Neutrophil (primary cell): ENCODE measurements at regions not wholly inside any gene's neighbourhood (a gene's known extent, or its start where the extent isn't known, plus 50 kb on each side); places are given as distances from the start of the nearest gene placed in this dataset.

Source experiments
- H3K27ac ChIP-seq: fragments of 200-600 bp; sonication (generic); 2 replicates; pipeline ENCODE4 v1.5.1; 2016; ENCODE audit warnings: mild to moderate bottlenecking, moderate library complexity
- H3K27me3 ChIP-seq: fragments of 200-600 bp; sonication (generic); 2 replicates; pipeline ENCODE4 v1.6.0; 2016; ENCODE audit warnings: mild to moderate bottlenecking
- H3K36me3 ChIP-seq: fragments of 200-600 bp; sonication (generic); 2 replicates; pipeline ENCODE4 v1.5.1; 2017
- H3K4me1 ChIP-seq, 2 experiments: fragments of 200-600 bp in 1 of 2; sonication (generic) in 1 of 2; 1 replicate in 1 of 2; 2 replicates in 1 of 2; pipeline versions ENCODE4 v1.5.1 to v1.6.1; 2013 to 2016; ENCODE audit warnings: low read depth in 1 of 2, low read length in 1 of 2, mild to moderate bottlenecking in 1 of 2, moderate library complexity in 1 of 2; ENCODE audit not compliant: control insufficient read depth in 1 of 2, insufficient read depth in 1 of 2
- H3K4me3 ChIP-seq, 2 experiments: fragments of 200-600 bp in 1 of 2; sonication (generic) in 1 of 2; 1 replicate in 1 of 2; 2 replicates in 1 of 2; pipeline ENCODE4 v1.5.1; 2013 to 2016; ENCODE audit warnings: low read depth in 1 of 2, low read length in 1 of 2, mild to moderate bottlenecking in 1 of 2, moderate library complexity in 1 of 2
- H3K9me3 ChIP-seq: fragments of 200-600 bp; sonication (generic); 2 replicates; pipeline ENCODE4 v1.5.1; 2016
- TF ChIP-seq, protein P1 (sequence below): fragments of 200-600 bp; sonication (generic); IDR thresholded peaks from 2 replicates; pipeline ENCODE4 v1.5.1; 2016; ENCODE audit warnings: antibody characterized with exemption

GRCh38 chr4:14100349-14100748 is 472.8 kb upstream of the BOD1L1 start:
- Histone ChIP-seq H3K4me1 (no peaks in the 10 kb centered on the region), H3K9me3 (no peaks in the 10 kb centered on the region), H3K4me3 (no peak overlapping the region), H3K27me3 (no peaks in the 10 kb centered on the region), H3K36me3 (no peaks in the 10 kb centered on the region), H3K27ac (no peak overlapping the region)
- TF ChIP-seq, protein P1, sequence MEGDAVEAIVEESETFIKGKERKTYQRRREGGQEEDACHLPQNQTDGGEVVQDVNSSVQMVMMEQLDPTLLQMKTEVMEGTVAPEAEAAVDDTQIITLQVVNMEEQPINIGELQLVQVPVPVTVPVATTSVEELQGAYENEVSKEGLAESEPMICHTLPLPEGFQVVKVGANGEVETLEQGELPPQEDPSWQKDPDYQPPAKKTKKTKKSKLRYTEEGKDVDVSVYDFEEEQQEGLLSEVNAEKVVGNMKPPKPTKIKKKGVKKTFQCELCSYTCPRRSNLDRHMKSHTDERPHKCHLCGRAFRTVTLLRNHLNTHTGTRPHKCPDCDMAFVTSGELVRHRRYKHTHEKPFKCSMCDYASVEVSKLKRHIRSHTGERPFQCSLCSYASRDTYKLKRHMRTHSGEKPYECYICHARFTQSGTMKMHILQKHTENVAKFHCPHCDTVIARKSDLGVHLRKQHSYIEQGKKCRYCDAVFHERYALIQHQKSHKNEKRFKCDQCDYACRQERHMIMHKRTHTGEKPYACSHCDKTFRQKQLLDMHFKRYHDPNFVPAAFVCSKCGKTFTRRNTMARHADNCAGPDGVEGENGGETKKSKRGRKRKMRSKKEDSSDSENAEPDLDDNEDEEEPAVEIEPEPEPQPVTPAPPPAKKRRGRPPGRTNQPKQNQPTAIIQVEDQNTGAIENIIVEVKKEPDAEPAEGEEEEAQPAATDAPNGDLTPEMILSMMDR: no peak

GRCh38 chr4:14110407-14110806 is 482.9 kb upstream of the BOD1L1 start:
- Histone ChIP-seq H3K4me3 (no peak overlapping the region), H3K27me3 (no peaks in the 10 kb centered on the region), H3K36me3 (no peaks in the 10 kb centered on the region), H3K27ac (no peak overlapping the region), H3K4me1 (no peaks in the 10 kb centered on the region), H3K9me3 (peaks cover 7% of the 10 kb centered on the region)
- TF ChIP-seq, protein P1: no peak

DNA sequence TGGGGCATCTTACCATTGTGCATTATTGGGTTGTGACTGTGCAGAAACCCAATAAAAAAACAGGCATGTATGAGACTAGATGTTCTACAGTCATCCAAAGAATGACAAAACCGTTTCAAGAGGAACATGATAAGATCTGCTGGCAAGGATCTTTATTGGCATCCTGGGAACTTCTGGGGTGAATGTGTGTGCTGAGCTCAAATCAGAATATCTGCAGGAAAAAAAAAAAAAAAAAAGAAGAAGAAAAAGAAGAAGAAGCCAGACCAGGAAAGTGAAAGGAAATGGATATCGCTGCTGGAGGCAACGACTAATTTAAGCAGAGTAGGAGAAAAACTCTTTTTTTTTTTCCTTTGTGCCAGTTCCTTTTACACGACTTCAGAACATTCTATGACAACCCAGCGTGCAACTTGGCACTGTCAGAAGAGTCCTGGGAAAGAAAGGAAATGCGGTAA is 484.2 kb upstream of the BOD1L1 start:
- H3K9me3 ChIP-seq: peaks cover 7% of the 10 kb centered on the region
- TF ChIP-seq, protein P1: no peak
- no peaks in the 10 kb centered on the region for H3K27me3 ChIP-seq
- H3K36me3 ChIP-seq: no peaks in the 10 kb centered on the region
- H3K27ac ChIP-seq: no peak overlapping the region
- no peaks in the 10 kb centered on the region for H3K4me1 ChIP-seq
- no peak overlapping the region for H3K4me3 ChIP-seq

- H3K27ac ChIP-seq: no peak overlapping the region
- H3K36me3 ChIP-seq: no peaks in the 10 kb centered on the region
- TF ChIP-seq, protein P1: no peak
- H3K27me3 ChIP-seq: no peaks in the 10 kb centered on the region
- H3K4me3 ChIP-seq: no peak overlapping the region
- H3K4me1 ChIP-seq: no peaks in the 10 kb centered on the region
- H3K9me3 ChIP-seq: no peaks in the 10 kb centered on the region
Measured at GRCh38 chr4:14115106-14115505, 487.6 kb upstream of the BOD1L1 start.

- Histone ChIP-seq H3K27me3 (no peaks in the 10 kb centered on the region), H3K27ac (no peak overlapping the region), H3K9me3 (no peaks in the 10 kb centered on the region), H3K4me3 (no peak overlapping the region), H3K36me3 (no peaks in the 10 kb centered on the region), H3K4me1 (no peaks in the 10 kb centered on the region)
- TF ChIP-seq, protein P1: no peak
Measured at GRCh38 chr4:14117575-14118238, 490.2 kb upstream of the BOD1L1 start.
